Fibroblast of skin of right quadriceps (primary cell): ENCODE measurements at regions not wholly inside any gene's neighbourhood (a gene's known extent, or its start where the extent isn't known, plus 50 kb on each side); places are given as distances from the start of the nearest gene placed in this dataset.

Source experiments
- DNase-seq: peaks from one replicate; pipeline ENCODE4 v3.0.0-alpha.2; 2013

- no peak for DNase-seq
Observed at GRCh38 chr11:116230438-116230837, 542.3 kb downstream of the BUD13 start.

- DNase-seq: no peak
Observed at GRCh38 chr11:116229236-116229970, 543.4 kb downstream of the BUD13 start.

GRCh38 chr11:116226731-116227130 lies 546.1 kb downstream of the BUD13 start:
- no peak for DNase-seq

GRCh38 chr11:116225784-116226585 lies 546.8 kb downstream of the BUD13 start:
- peak; percentile 34 for DNase-seq

GRCh38 chr11:116225236-116225635 lies 547.6 kb downstream of the BUD13 start:
- DNase-seq: no peak

GRCh38 chr11:116224889-116225200 lies 547.9 kb downstream of the BUD13 start:
- DNase-seq: no peak

- peak; percentile 22 for DNase-seq
Observed at GRCh38 chr11:116224154-116224888, 548.5 kb downstream of the BUD13 start.

- DNase-seq: no peak
Observed at GRCh38 chr11:116221351-116221750, 551.4 kb downstream of the BUD13 start.

- DNase-seq: peak; percentile 65
Observed at GRCh38 chr11:116219171-116219635, 553.6 kb downstream of the BUD13 start.

GRCh38 chr11:116217441-116217840 lies 555.3 kb downstream of the BUD13 start:
- no peak for DNase-seq

- DNase-seq: peak; percentile 41
Observed at GRCh38 chr11:116217006-116217405, 555.8 kb downstream of the BUD13 start.

- no peak for DNase-seq
Observed at GRCh38 chr11:116215471-116216113, 557.2 kb downstream of the BUD13 start.

- no peak for DNase-seq
Observed at GRCh38 chr11:116211147-116211546, 561.6 kb downstream of the BUD13 start.

- DNase-seq: no peak
Observed at GRCh38 chr11:116210663-116211062, 562.1 kb downstream of the BUD13 start.

GRCh38 chr11:116209255-116209654 lies 563.5 kb downstream of the BUD13 start:
- DNase-seq: no peak

- DNase-seq: no peak
Observed at GRCh38 chr11:116207421-116208141, 565.2 kb downstream of the BUD13 start.

- DNase-seq: no peak
Observed at GRCh38 chr11:116207019-116207418, 565.8 kb downstream of the BUD13 start.

GRCh38 chr11:116202922-116203321 lies 569.9 kb downstream of the BUD13 start:
- no peak for DNase-seq

GRCh38 chr11:116200564-116200963 lies 572.2 kb downstream of the BUD13 start:
- DNase-seq: no peak

GRCh38 chr11:116199182-116199581 lies 573.6 kb downstream of the BUD13 start:
- DNase-seq: no peak

- no peak for DNase-seq
Observed at GRCh38 chr11:116194156-116194904, 578.5 kb downstream of the BUD13 start.
